ENCODE measurements at regions not wholly inside any gene's neighbourhood (a gene's known extent, or its start where the extent isn't known, plus 50 kb on each side); places are given as distances from the start of the nearest gene placed in this dataset.

- Histone ChIP-seq H3K9me3 (no peaks in the 10 kb centered on the region), H3K27me3 (peaks cover 15% of the 10 kb centered on the region)
- 46 to 69% methylated on average over 2 to 3 of the region's 3 CpGs for WGBS, 2 donors (ENCODE audit: low coverage in 1 of 2)
Measured at GRCh38 chr10:2910656-2911055, 156.7 kb upstream of the PFKP start.

DNA sequence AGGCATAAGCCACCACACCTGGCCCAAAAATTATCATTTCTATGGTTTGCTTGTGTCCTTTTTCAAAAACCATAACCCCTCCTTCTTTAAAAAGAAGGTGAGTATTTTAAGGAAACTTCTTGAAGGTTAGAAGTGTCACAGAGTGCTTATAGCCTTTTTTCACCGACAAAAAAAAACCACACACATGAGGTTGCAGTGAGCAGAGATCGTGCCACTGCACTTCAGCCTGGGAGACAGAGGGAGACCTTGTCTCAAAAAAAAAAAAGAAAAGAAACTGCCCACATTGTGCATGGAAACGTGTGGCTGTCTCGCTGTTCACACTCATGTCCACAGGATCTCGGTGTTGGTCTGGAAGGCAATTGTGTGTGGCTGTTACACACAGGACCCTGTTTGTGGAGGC, 157.4 kb upstream of the PFKP start:
- Histone ChIP-seq H3K27ac (no peak overlapping the region), H3K4me1 (no peaks in the 10 kb centered on the region), H3K4me3 (no peak overlapping the region), H3K36me3 (no peaks in the 10 kb centered on the region), H3K27me3 (peaks cover 14% of the 10 kb centered on the region), H3K9me3 (no peaks in the 10 kb centered on the region)
- ATAC-seq: no peak
- WGBS, 2 donors (ENCODE audit: low coverage in 1 of 2): 80% methylated on average over 5 of the region's 5 CpGs; no CpG with 5 or more reads in 1 of the 2 donors
- TF ChIP-seq CTCF (IDR thresholded peaks at IDR 0.05) (no peak), EP300 (IDR thresholded peaks at IDR 0.05) (no peak), POLR2AphosphoS5 (IDR thresholded peaks at IDR 0.05) (no peak), POLR2A (IDR thresholded peaks at IDR 0.05) (no peak)

More at GRCh38 chr10:2910656-2911055, 156.7 kb upstream of the PFKP start:
- no peaks in the 10 kb centered on the region for H3K4me1 ChIP-seq
- TF ChIP-seq CTCF (IDR thresholded peaks at IDR 0.05) (no peak), POLR2A (IDR thresholded peaks at IDR 0.05) (no peak), POLR2AphosphoS5 (IDR thresholded peaks at IDR 0.05) (no peak), EP300 (IDR thresholded peaks at IDR 0.05) (no peak)
- no peak for ATAC-seq
- no peak overlapping the region for H3K4me3 ChIP-seq
- no peaks in the 10 kb centered on the region for H3K36me3 ChIP-seq
- no peak overlapping the region for H3K27ac ChIP-seq

DNA sequence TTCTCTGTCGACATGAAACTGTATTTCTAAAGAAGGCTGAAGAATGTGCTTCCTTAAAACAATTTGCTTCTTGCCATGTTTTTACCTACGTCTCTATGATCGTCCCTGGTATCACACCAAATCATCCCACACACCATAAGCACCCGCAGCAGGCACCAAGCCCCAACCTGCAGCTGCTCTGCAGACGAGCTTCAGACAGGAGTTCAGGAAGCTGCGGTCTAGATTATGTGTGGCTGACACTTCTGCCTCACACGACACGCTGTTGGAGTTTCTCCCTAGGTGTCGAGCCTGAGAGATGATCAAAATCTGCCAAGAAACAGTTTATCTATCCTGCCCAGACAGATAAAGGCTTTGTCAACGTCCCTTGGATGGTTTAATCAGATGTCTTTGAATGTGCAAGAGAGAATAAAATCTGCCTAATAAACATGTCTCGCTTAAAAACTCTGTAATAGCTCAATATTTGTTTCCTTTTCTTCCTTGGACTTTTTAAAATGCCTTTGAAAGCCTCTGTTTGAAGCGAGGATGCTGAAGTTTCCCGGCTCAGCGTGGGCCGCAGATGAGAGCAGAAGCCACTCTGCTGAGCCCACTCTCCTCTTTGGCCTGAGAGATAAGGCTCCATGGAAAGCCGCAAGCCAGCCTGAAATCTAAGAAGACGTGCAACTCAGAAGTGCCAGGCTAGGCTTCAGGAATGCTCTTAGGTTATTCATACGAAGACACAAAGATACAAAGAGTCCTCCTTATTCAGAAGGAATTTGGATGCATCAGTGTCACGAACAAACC, 158.3 kb upstream of the PFKP start:
- H3K27me3 ChIP-seq: peaks cover 14% of the 10 kb centered on the region
- H3K9me3 ChIP-seq: no peaks in the 10 kb centered on the region
- no peak overlapping the region for H3K27ac ChIP-seq
- 50 to 53% methylated on average over 11 to 18 of the region's 19 CpGs for WGBS, 2 donors (ENCODE audit: low coverage in 1 of 2)
- TF ChIP-seq POLR2AphosphoS5 (IDR thresholded peaks at IDR 0.05) (no peak), CTCF (IDR thresholded peaks at IDR 0.05) (no peak), EP300 (IDR thresholded peaks at IDR 0.05) (no peak), POLR2A (IDR thresholded peaks at IDR 0.05) (no peak)
- H3K4me1 ChIP-seq: no peaks in the 10 kb centered on the region
- H3K4me3 ChIP-seq: no peak overlapping the region
- no peaks in the 10 kb centered on the region for H3K36me3 ChIP-seq
- no peak for ATAC-seq

GRCh38 chr10:2906974-2907373, 160.4 kb upstream of the PFKP start:
- H3K36me3 ChIP-seq: no peaks in the 10 kb centered on the region
- H3K27me3 ChIP-seq: peaks cover 12% of the 10 kb centered on the region
- WGBS, 2 donors (ENCODE audit: low coverage in 1 of 2): 75 to 97% methylated on average over 2 of the region's 2 CpGs
- TF ChIP-seq EP300 (IDR thresholded peaks at IDR 0.05) (no peak), POLR2A (IDR thresholded peaks at IDR 0.05) (no peak), CTCF (IDR thresholded peaks at IDR 0.05) (no peak), POLR2AphosphoS5 (IDR thresholded peaks at IDR 0.05) (no peak)
- H3K9me3 ChIP-seq: no peaks in the 10 kb centered on the region
- H3K4me1 ChIP-seq: no peaks in the 10 kb centered on the region
- no peak for ATAC-seq
- H3K4me3 ChIP-seq: no peak overlapping the region
- H3K27ac ChIP-seq: no peak overlapping the region

GRCh38 chr10:2905851-2906250, 161.5 kb upstream of the PFKP start:
- H3K27ac ChIP-seq: no peak overlapping the region
- no peaks in the 10 kb centered on the region for H3K36me3 ChIP-seq
- TF ChIP-seq CTCF (IDR thresholded peaks at IDR 0.05) (no peak), POLR2A (IDR thresholded peaks at IDR 0.05) (no peak), POLR2AphosphoS5 (IDR thresholded peaks at IDR 0.05) (no peak), EP300 (IDR thresholded peaks at IDR 0.05) (no peak)
- 74 to 88% methylated on average over 6 to 8 of the region's 9 CpGs for WGBS, 2 donors (ENCODE audit: low coverage in 1 of 2)
- no peak overlapping the region for H3K4me3 ChIP-seq
- no peaks in the 10 kb centered on the region for H3K4me1 ChIP-seq
- peaks cover 12% of the 10 kb centered on the region for H3K27me3 ChIP-seq
- ATAC-seq: no peak
- H3K9me3 ChIP-seq: no peaks in the 10 kb centered on the region
